Right kidney (tissue), 1 donor: ENCODE measurements at regions not wholly inside any gene's neighbourhood (a gene's known extent, or its start where the extent isn't known, plus 50 kb on each side); places are given as distances from the start of the nearest gene placed in this dataset.
A peak's percentile ranks its signal among the peaks of the same experiment; 100 is the strongest.

Source experiments
- DNase-seq: peaks from one replicate; pipeline ENCODE4 v3.0.0-alpha.2; 2016

DNA sequence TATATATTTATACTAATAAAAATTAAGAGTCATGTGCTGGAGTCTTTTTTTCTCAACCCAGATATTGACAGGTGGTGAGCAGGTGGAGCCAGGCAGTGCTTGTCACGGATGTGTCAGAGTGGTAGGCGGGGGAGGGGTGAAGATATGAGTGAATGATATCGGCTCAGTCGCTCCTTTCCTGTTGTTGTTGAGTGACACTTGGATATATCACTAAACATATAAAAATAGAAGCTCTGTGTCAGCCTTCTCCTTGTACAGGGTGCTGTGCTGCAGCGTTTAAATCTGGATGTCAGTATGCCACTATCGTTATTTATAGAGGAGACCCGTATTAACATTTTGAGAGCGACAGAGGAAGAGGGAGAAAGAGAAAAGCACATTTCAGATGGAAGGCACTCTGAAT is 339.6 kb downstream of the NUF2 start:
- DNase-seq = no peak

DNA sequence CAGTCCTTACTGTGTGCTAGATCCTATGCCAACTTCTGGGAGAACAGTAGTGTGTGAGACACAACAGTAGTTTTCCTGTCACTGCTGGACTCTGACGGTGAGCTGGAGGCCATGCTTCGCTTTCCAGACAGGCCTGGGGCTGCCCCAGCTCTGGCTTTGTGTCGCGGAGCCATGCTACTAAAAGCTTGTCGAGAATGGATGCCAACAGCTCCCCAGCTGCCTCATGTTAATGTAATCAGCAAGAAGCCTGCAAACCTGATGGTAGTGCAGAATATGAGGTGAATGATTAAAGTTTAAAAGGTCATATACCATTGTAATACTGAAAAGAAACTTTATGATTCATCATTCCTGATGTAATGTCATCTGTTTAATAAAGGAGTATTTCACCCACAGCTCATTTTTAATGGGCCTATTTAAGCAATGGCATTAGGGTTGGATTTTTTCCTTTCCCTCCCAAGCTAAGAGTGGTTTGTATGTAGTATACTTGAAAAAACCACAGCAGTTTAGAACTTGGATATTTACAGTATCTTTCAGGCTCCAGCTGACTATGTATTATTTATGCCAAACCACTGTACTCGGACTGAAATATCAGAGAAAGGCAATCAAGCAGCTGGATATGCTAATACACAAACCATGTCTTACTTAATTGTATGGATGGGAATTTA is 343.0 kb downstream of the NUF2 start:
- no peak for DNase-seq

GRCh38 chr1:163668472-163668871 is 346.7 kb downstream of the NUF2 start:
- DNase-seq = no peak

GRCh38 chr1:163670989-163671757 is 349.4 kb downstream of the NUF2 start:
- DNase-seq = no peak

- peak; percentile 46 for DNase-seq
Measured at GRCh38 chr1:163672976-163673758, 351.4 kb downstream of the NUF2 start.

DNA sequence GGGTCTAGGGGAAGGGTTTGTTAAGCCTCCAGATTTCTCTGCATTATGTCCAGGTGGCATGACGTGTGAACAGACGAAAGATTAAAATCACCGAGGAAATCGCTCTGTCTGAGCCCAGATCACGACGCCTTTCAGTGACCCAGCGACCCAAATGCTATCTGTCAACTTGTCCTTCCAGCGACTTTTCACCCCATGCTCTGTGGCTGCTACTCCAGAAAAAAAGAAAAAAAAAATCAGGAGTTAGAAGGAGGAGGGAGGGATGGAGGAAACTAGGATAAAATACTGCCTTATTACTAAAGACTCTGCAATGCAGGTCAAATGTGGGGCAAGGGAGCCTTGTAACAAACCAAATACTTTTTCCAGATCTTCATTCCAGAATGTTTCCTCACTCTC is 352.0 kb downstream of the NUF2 start:
- peak; percentile 67 for DNase-seq

DNA sequence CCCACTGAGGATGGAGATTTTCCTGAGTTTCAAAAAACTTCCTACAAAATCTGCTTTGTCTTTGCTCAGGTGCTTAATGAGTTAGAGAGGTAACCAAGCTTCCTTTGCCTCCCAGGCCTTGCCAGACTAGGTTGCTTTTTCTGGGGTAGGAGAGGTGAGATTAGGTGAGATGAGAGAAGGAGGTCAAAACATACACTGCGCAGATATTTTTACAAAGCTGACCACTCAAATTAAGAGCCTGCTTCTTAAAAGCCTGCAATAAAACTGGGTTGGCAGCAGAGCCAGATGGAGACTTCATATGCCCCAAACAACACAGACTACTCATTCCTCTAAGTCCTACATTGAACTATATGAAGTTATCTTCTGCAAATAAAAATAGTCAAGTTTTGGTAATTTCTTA is 352.5 kb downstream of the NUF2 start:
- no peak for DNase-seq

DNA sequence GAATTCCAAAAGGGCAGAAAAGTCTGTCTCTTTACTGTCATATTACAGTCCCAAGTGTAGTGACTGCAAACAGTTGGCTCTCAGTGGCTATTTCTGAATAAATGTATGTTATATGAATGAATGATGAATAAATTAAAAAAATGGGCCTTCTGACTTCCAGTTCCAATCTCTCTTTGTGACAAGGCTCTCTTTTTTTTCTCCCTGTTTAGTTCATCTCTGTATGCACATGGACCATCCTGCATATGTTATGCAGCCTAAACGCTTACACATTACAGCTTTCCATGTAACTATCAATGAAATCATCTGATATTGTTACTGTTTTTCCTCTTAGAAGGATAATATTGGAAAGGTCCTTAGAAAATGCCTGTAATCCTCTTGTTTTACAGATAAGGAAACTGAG is 363.0 kb downstream of the NUF2 start:
- no peak for DNase-seq

DNA sequence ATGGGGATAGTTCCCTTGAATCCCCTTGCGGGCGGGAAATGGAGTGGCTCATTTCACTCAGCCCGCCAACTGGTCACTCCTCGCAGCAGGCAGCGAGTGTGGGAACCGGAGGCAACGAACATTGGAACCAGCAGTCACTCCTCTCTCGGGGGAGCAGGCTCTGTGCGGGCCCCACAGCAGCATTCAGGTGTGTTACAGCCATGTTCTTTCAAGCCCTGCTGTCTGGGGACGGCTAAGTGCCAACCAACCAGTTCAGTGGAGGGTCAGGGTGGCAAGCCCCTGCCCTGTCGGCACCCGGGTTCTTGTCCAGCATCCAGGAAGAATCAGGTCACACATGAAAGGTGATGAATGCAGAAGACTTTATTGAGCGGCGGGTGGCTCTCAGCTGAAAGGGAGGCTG is 370.5 kb downstream of the NUF2 start:
- DNase-seq = no peak

GRCh38 chr1:163697137-163697536 is 375.4 kb downstream of the NUF2 start:
- DNase-seq = no peak

DNA sequence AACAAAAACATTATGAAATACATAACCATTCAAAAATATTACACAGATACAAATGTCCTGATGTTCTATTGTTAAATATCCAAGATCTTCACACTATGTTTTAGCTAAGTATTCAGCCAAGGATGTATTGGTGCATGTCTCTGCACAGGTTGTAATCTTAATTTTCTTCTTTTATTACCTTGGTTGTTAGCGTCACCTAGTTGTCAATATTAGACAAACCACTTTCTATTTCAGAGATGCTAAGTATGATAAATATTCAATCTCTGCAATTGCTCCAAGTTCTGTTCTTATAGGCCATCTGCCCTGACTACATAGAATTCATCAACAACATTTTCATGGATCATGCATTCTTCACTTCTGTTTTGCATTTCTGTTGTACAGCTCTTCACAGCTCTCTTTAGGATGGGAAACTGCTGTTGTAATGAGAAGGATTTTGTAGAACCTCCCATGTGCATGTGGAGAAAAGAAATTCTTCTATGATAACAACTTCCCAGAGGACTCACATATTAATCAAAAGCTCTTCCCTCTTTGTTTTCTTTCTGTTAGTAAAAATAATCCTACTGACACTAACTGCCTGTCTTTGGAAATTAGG is 380.1 kb downstream of the NUF2 start:
- no peak for DNase-seq

GRCh38 chr1:163703794-163704193 is 382.0 kb downstream of the NUF2 start:
- no peak for DNase-seq

- no peak for DNase-seq
Measured at GRCh38 chr1:163706915-163707314, 385.2 kb downstream of the NUF2 start.

DNA sequence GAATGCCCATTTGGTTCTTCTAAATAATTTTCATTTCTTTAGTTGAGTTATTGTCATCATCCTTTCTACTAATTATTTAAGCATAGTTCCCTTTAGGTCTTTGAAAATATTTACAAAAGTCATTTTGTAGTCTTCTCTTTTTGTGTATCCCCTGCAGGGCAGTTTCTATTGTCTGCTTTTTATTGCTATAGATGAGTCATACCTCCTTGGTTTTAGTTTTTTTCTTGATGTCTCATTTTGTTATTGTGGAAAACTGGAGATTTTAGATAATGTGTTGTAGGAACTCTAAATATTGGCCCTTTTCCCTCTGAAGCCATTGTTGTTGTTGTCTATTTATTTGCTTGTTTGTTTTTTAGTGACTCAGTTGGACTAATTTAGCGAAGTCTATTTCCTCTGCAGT is 387.9 kb downstream of the NUF2 start:
- no peak for DNase-seq

DNA sequence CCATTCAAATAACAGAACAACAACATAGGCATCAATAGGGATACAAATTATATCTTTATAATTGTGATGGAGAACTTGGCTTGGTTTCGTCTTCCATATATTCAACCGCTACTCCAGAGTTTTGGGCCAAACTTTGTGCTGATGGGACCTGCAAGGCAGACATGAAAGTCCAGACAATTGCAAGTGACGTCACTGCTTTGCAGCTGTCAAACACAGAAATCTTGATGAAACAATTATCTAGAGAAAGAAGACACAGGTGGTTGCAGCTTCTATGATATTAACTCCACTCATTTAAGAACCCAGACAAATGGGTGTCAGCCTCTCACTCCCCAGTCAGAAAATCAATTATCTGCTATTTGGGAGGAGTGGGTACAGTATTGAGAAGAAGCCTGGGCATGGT is 390.6 kb downstream of the NUF2 start:
- no peak for DNase-seq

DNA sequence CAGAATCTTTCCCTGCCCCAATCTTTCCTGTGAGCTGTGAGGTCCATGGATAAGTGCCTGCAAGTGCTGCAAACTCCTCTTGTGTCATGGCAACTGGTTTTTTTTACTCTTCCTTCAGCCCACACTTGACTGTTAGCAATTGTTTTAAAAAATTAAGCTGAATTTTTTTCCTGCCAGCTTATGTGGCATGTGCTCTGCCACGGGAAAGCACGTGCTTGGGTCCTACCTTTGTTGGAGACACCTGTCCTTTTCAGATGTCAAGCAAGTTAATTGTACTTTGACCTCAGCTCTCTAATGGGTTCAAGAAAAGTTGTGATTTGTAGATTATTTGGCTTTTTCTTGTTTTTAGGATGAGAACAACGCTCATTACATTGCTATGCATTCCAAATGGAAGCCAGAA is 398.5 kb downstream of the NUF2 start:
- no peak for DNase-seq

- DNase-seq = no peak
Measured at GRCh38 chr1:163725551-163725950, 403.8 kb downstream of the NUF2 start.

DNA sequence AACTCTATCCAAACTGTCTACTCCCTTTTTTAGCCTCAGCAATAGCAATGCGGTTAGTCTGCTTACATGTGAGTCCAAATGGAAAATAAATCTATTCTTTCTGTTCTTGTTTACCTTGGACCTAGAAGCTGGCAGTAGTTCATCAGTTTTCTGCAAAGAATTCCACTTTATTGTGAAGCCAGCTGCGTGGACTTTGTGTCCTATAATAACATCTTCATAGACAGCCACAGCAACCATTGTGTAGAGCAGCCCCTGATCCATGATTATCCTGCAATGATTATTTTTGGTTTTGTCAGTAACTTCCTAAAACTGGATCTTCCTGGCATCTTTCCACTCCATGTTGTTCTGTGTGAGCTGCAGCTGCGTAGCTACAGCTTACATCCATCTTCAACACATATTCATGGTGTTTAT is 408.7 kb downstream of the NUF2 start:
- peak; percentile 23 for DNase-seq

DNA sequence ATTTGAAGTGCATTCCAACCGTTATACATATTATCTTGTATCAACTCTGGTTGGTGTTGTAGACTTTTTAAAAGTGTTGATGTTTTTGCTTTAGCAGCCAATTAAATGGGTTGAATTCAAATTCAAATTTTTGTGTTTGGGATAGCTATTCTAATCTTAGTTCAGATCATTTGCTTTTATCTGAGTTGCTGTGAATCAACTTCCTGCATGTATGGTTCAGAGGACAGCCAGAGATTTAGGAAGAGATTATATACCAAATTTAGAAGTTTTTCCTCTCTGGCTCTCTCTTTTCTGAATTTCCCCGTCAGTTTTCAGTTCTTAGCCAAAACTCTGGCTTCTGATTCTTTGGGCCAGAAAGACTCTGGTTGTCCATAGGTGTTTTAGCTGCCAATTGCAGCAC is 415.5 kb downstream of the NUF2 start:
- DNase-seq = no peak

- no peak for DNase-seq
Measured at GRCh38 chr1:163744301-163744887, 422.6 kb downstream of the NUF2 start.

DNA sequence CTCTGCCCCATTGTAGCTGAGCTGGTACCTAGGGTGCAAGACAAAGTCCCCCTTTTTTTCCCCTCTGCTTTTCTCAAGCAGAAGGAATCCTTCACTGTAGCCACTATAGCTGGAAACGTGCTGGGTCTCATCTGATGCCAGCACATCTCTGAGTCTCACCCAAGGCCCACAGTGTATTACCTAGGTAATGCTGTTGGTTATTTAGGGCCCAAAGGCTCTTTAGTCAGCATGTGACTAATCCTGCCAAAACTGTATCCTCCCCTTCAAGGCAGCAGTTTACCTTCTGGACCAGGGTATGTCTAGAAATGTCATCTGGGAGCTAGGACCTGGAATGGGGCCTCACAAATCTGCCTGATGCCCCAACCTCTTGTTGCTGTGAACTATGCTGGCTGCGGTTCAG is 423.4 kb downstream of the NUF2 start:
- no peak for DNase-seq

DNA sequence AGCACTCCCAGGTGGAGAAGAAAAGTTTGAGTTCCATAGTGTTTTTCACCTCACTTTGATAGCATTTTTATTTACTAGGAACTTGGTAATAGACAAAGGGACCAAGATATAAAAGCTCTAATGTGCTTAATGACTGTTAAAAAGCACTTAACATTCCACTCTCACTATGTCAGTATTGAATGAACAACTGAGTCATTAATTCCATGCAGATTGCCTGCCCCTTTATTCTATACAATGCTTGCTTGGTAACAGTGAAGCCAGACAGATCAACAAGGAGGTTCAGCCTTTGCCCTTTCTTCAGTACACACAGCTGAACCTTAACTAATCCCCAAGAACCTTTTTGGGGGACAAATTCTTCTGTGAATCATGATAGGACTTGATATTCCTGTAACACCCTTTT is 425.5 kb downstream of the NUF2 start:
- no peak for DNase-seq

DNA sequence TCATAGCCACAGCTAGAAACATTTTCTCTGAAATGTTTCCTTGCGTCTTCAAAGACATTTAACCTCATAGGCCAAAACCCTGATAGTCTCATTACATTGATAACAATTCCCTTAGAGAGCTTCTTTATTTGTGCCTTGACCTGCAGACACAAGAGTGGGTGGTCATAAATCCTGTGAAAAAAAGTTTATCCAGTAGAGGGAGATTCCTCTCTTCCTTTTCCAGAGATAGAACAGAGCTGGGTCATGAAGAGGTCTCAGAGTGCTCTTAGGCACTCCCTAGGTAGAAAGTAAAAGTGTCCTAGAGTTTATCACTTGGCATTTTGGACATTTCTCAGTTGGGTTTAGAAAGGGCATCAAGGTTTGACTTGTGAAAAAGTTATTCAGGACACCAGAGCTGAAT is 426.1 kb downstream of the NUF2 start:
- no peak for DNase-seq
